Keratinocyte (primary cell): ENCODE measurements at regions not wholly inside any gene's neighbourhood (a gene's known extent, or its start where the extent isn't known, plus 50 kb on each side); places are given as distances from the start of the nearest gene placed in this dataset.

ENCODE experiments used
- DNase-seq: peaks from one replicate; pipeline ENCODE4 v3.0.0-alpha.2; 2011; ENCODE audit warnings: low read depth, missing footprints, low spot score
- FAIRE-seq: peaks from 2 replicates; lab custom pipeline; 2011; peaks lifted over from hg19 to GRCh38; lab: Jason Lieb, UNC
- H2AFZ ChIP-seq: 2 replicates; pipeline ENCODE4 v1.6.0; 2012; ENCODE audit warnings: low read length, control low read depth, inconsistent platforms; ENCODE audit not compliant: control insufficient read depth
- H3K27ac ChIP-seq: 2 replicates; pipeline ENCODE4 v1.5.1; 2011; ENCODE audit warnings: low read length; ENCODE audit not compliant: control insufficient read depth, insufficient read depth
- H3K27me3 ChIP-seq: 3 replicates; pipeline ENCODE4 v1.6.0; 2011; ENCODE audit warnings: low read length; ENCODE audit not compliant: control insufficient read depth, insufficient read depth; ENCODE audit errors: extremely low read depth
- H3K36me3 ChIP-seq, 2 experiments: 2 replicates in 1 of 2; 3 replicates in 1 of 2; pipeline ENCODE4 v1.5.1; 2011; ENCODE audit warnings: low read length in 2 of 2, mild to moderate bottlenecking in 1 of 2; ENCODE audit not compliant: control insufficient read depth in 2 of 2, insufficient read depth in 2 of 2; ENCODE audit errors: extremely low read depth in 1 of 2
- H3K4me1 ChIP-seq: 3 replicates; pipeline ENCODE4 v1.5.1; 2011; ENCODE audit warnings: low read length; ENCODE audit not compliant: control insufficient read depth, insufficient read depth; ENCODE audit errors: extremely low read depth
- H3K4me2 ChIP-seq: 3 replicates; pipeline ENCODE4 v1.6.0; 2011; ENCODE audit warnings: low read depth, low read length; ENCODE audit not compliant: control insufficient read depth, insufficient read depth; ENCODE audit errors: extremely low read depth
- H3K4me3 ChIP-seq, 3 experiments: fragments of 200-600 bp in 1 of 3; sonication (generic) in 1 of 3; 2 replicates in 2 of 3; 3 replicates in 1 of 3; pipeline ENCODE4 v1.5.1; 2011 to 2016; ENCODE audit warnings: low read length in 3 of 3, mild to moderate bottlenecking in 3 of 3, control low read depth in 2 of 3, inconsistent platforms in 1 of 3, low read depth in 1 of 3, mixed read lengths in 1 of 3, mixed run types in 1 of 3, moderate library complexity in 1 of 3; ENCODE audit not compliant: control insufficient read depth in 2 of 3, insufficient read depth in 2 of 3; ENCODE audit errors: extremely low read depth in 1 of 3
- H3K79me2 ChIP-seq: 2 replicates; pipeline ENCODE4 v1.6.0; 2012; ENCODE audit warnings: low read length; ENCODE audit not compliant: control insufficient read depth, insufficient read depth
- H3K9ac ChIP-seq: 3 replicates; pipeline ENCODE4 v1.6.0; 2011; ENCODE audit warnings: low read length; ENCODE audit not compliant: control insufficient read depth, insufficient read depth; ENCODE audit errors: extremely low read depth
- H3K9me1 ChIP-seq: 3 replicates; pipeline ENCODE4 v1.6.0; 2011; ENCODE audit warnings: low read length; ENCODE audit not compliant: control insufficient read depth, insufficient read depth; ENCODE audit errors: extremely low read depth
- H3K9me3 ChIP-seq: 2 replicates; pipeline ENCODE4 v1.5.1; 2012; ENCODE audit warnings: low read depth, low read length; ENCODE audit not compliant: control insufficient read depth
- H4K20me1 ChIP-seq: 3 replicates; pipeline ENCODE4 v1.6.0; 2011; ENCODE audit warnings: low read length; ENCODE audit not compliant: control insufficient read depth, insufficient read depth; ENCODE audit errors: extremely low read depth
- CTCF ChIP-seq, 3 experiments: IDR thresholded peaks in 1 of 3; conservative IDR thresholded peaks in 1 of 3; optimal IDR thresholded peaks in 1 of 3; 2 replicates in 2 of 3; 3 replicates in 1 of 3; pipeline versions ENCODE3 to v1.5.1; 2011; ENCODE audit warnings: low read length in 3 of 3, mild to moderate bottlenecking in 3 of 3, moderate library complexity in 2 of 3, control low read depth in 1 of 3, inconsistent platforms in 1 of 3; ENCODE audit not compliant: insufficient read depth in 2 of 3; ENCODE audit errors: extremely low read depth in 1 of 3
- EZH2 ChIP-seq: IDR thresholded peaks from one replicate; pipeline ENCODE4 v1.6.1; 2012; ENCODE audit warnings: inconsistent platforms, mild to moderate bottlenecking, low read length, moderate library complexity
- dilution Hi-C: fragments of 300-500 bp; cut with MboI; formaldehyde crosslinking; loops from one replicate; pipeline ENCODE4 v1.7.0; 2020; ENCODE audit warnings: low sequenced_read_pairs; ENCODE audit not compliant: extremely low pct_ligation_motif_present

GRCh38 chrX:40504801-40505605, 75.8 kb upstream of the ATP6AP2 start:
- DNase-seq (no peak), FAIRE-seq (no peak)
- H3K9me1 ChIP-seq: no peaks in the 10 kb centered on the region
- TF ChIP-seq CTCF (optimal IDR thresholded peaks at IDR 0.05 in 1 of 3, IDR thresholded peaks at IDR 0.05 in 1 of 3, conservative IDR thresholded peaks at IDR 0.05 in 1 of 3; ENCODE audit: extremely low read depth in 1 of 3, insufficient read depth in 2 of 3, low read length in 3 of 3): no peak
- TF ChIP-seq EZH2: no peak
- no peak overlapping the region for H2AFZ ChIP-seq
- peaks cover 11% of the 10 kb centered on the region for H3K27me3 ChIP-seq
- H3K36me3 ChIP-seq: no peaks in the 10 kb centered on the region
- H3K79me2 ChIP-seq: no peaks in the 10 kb centered on the region
- dilution Hi-C loops: no loop called here
- H3K27ac ChIP-seq: no peak overlapping the region
- no peak overlapping the region for H3K9ac ChIP-seq
- no peak overlapping the region for H3K4me2 ChIP-seq
- H4K20me1 ChIP-seq: no peaks in the 10 kb centered on the region
- no peaks in the 10 kb centered on the region for H3K4me1 ChIP-seq
- no peaks in the 10 kb centered on the region for H3K9me3 ChIP-seq
- H3K4me3 ChIP-seq: no peak overlapping the region

GRCh38 chrX:40503094-40503493, 77.7 kb upstream of the ATP6AP2 start:
- Histone ChIP-seq H3K9ac (no peak overlapping the region), H3K27ac (no peak overlapping the region), H3K4me2 (no peak overlapping the region), H4K20me1 (no peaks in the 10 kb centered on the region), H2AFZ (no peak overlapping the region), H3K4me1 (no peaks in the 10 kb centered on the region), H3K9me1 (no peaks in the 10 kb centered on the region), H3K79me2 (no peaks in the 10 kb centered on the region), H3K36me3 (no peaks in the 10 kb centered on the region), H3K9me3 (no peaks in the 10 kb centered on the region), H3K4me3 (no peak overlapping the region), H3K27me3 (peaks cover 11% of the 10 kb centered on the region)
- TF ChIP-seq EZH2 (no peak), CTCF (optimal IDR thresholded peaks at IDR 0.05 in 1 of 3, IDR thresholded peaks at IDR 0.05 in 1 of 3, conservative IDR thresholded peaks at IDR 0.05 in 1 of 3; ENCODE audit: extremely low read depth in 1 of 3, insufficient read depth in 2 of 3, low read length in 3 of 3) (no peak)
- dilution Hi-C loops: no loop called here
- FAIRE-seq (no peak), DNase-seq (no peak)
